ENCODE measurements at regions not wholly inside any gene's neighbourhood (a gene's known extent, or its start where the extent isn't known, plus 50 kb on each side); places are given as distances from the start of the nearest gene placed in this dataset.
"Not testable (repeated sequence)": the region's sequence is repeated elsewhere in the genome, so short reads cannot be mapped to it uniquely, and the experiment has no call there.

DNA sequence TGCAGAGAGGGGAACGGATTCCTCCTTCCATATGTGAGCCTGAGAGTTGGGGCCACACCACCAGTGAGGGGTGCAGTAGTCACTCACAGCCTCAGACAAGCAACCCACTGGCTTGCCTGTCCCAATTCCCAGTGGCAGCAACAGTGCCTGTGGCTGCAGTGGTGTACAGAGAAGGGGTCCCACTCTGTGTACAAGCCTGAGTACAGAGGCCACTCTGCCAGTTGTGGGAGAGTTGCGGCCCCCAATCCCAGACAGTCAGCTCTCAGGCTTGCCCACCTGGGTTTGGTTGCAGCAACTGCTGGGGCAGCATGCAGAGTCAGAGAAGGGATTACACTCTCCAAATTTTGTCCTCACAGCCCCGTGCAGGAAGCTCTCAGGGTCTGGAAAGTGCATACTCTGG is 133.2 kb upstream of the RFX3 start:
- no peak for DNase-seq

DNA sequence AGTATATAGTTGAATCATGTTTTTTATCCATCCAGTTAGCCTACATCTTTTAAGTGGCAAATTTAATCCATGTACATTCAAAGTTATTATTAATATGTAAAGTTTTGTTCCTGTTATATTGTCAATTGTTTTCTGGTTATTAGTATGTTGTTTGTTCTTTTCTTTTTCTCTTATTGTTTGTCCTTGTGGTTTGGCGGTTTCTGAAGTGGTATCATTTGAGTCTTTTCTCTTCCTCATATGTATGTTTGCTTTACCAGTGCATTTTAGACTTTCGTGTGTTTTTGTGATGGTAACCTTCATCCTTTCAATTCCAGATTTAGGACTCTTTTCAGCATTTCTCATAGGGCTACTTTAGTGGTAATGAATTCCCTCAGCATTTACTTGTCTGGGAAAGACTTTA is 130.4 kb upstream of the RFX3 start:
- no peak for DNase-seq

- DNase-seq: no peak
Measured at GRCh38 chr9:3650994-3651622, 125.3 kb upstream of the RFX3 start.

DNA sequence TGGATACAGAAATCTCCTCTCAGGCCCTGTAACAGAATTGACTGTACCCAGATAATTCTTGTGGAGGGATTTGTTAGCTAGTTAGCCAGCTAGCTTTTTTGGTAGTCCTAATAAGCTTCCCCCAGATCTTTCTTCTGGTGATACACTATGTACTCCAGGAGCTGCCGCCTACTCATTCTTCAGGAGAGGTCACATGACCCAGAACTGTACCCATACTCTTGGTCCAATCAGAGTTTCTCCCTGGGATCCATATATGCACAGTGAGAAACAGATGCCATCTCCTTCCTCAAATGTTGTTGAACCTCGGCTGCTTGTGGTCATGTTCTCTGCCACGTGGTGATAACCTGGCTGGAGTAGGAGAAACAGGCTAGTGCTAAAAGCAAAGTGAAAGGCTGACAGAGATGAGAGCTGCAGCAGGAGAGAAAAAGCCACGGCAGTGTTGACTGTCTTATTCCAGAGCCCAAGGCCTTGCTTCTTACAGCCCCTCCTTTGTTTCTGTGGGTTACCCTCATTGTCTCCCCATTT is 123.0 kb upstream of the RFX3 start:
- no peak for DNase-seq

GRCh38 chr9:3648266-3648665 is 122.5 kb upstream of the RFX3 start:
- DNase-seq: no peak

DNA sequence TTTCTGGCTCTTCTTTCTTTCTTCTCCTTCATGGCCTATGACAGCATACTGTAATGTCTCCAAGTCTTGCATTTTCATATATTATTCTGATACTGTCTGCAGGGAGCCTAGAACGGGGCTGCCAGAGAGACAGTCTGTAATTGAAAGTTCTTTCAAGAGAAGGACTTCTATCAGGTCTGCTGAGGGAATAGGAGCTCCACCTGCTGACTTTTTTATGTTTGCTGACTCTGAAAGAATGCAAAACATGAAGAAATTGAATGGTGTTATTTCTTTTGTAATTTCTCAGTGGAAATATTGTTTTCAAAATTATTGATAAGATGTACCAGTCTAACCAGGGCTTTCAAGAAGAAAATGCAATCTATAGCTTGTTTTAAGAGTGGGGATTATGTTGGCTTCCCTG is 121.9 kb upstream of the RFX3 start:
- no peak for DNase-seq

DNA sequence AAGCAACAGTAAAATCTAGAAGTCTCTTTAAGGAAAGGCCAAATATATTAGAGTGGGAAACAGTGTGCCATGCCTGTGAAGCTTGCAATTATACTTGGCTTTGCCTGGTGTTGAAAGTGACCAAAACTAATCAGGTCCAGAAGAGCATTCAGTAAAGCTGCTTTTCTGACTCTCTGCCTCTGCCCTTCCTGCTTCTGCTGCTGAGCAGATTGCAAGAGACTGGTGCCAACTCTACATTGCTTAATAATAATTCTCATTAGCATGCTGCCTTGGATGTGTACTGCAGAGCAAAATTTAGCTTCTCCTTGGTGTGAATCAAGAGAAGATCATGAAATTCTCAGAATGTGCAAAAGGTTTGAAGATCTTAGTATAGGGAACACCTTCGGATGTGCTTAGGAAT is 120.4 kb upstream of the RFX3 start:
- no peak for DNase-seq

- not testable (repeated sequence) for DNase-seq
Measured at GRCh38 chr9:3642075-3642474, 116.3 kb upstream of the RFX3 start.

- no peak for DNase-seq
Measured at GRCh38 chr9:3629495-3629894, 103.7 kb upstream of the RFX3 start.

- no peak for DNase-seq
Measured at GRCh38 chr9:3628239-3628638, 102.4 kb upstream of the RFX3 start.

GRCh38 chr9:3608011-3608410 is 82.2 kb upstream of the RFX3 start:
- DNase-seq: no peak

- DNase-seq: no peak
Measured at GRCh38 chr9:3600672-3601071, 74.9 kb upstream of the RFX3 start.

DNA sequence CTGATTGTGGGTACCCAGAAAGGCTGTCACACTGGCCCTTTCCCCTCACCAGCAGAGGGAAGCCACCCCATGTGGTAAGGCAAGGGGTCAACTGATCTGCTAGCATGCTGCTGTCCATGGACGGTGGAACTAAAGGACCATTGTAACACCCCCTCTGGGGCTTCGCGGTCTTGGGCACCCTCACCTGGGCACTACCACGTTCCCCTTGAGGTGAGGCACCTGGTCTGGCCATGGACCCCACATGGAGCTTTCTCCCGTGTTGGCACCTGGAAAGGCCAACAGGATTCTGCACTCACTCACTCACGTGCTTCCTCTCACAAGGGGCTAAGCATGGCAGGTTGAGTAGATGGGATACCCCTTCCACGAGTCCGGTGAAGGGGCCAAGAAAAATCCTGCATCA is 72.0 kb upstream of the RFX3 start:
- no peak for DNase-seq

DNA sequence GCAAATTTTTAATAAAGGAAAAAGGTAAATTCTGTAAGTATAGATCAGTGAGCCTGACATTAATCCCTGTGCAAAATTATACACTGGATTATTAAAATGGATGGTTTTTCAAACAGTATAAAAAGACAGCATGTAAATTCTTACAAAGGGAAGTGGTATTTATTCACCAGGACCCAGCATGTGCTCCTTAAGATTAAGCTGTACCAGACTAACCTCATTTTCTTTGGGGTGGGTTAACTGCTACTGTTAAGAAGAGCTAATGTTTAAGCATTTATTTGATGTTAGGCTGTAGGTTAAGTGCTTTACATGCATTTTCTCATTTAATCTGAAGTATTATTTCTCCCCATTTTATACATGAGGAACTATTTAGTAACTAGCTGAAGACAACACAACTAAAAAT is 60.3 kb upstream of the RFX3 start:
- no peak for DNase-seq

DNA sequence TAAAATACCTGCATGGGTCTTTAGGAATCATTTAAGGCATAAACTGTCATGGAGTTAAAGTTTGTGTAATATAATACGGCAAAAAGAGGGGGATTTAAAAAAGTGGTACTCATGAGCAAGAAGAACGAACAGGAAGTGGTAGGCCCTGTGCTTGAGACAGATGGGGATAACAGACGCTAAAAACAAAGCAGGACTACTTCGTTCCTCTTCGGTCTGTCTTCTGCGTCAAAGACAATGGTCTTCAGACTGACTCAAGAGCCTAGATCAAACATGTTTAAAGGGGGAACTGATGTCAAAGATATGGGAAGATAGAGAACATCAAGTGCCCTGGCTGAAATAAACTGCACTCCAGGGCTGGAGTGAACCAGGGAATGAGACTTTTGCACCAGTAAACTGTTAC is 59.8 kb upstream of the RFX3 start:
- DNase-seq: no peak

- DNase-seq: peak; percentile 25
Measured at GRCh38 chr9:3578786-3579185, 53.0 kb upstream of the RFX3 start.

- no peak for DNase-seq
Measured at GRCh38 chr9:3576328-3576727, 50.5 kb upstream of the RFX3 start.

DNA sequence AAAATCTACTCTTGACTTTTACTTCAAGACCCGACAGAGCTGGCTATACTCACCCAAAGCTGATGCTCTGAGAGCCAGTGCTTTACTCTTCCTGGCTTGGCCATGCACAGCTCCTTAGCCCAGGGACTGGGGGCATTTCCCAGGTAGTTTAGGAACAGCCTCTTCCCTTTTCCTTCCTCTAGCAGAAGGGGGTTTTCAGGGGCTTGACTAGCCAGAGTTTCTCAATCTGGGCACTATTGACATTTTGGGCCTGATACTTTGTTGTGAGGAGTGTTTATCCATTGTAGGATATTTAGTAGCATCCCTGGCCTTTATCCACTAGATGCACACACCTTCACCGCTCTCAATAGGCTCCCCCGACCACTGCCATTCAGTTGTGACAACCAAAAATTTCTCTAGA is 50.0 kb upstream of the RFX3 start:
- DNase-seq: no peak

Measured in kidney glomerular epithelial cell (primary cell).